ENCODE measurements at regions not wholly inside any gene's neighbourhood (a gene's known extent, or its start where the extent isn't known, plus 50 kb on each side); places are given as distances from the start of the nearest gene placed in this dataset.

- TF ChIP-seq CTCF (IDR thresholded peaks at IDR 0.05) (no peak), POLR2A (IDR thresholded peaks at IDR 0.05) (no peak), POLR2AphosphoS5 (IDR thresholded peaks at IDR 0.05) (no peak), EP300 (IDR thresholded peaks at IDR 0.05) (no peak)
Observed at GRCh38 chr12:4052691-4053090, 179.5 kb upstream of the PARP11 start.

All from suprapubic skin (tissue), 4 donors.